Astrocyte of the cerebellum (primary cell): ENCODE measurements at regions not wholly inside any gene's neighbourhood (a gene's known extent, or its start where the extent isn't known, plus 50 kb on each side); places are given as distances from the start of the nearest gene placed in this dataset.
"Not testable (repeated sequence)": the region's sequence is repeated elsewhere in the genome, so short reads cannot be mapped to it uniquely, and the experiment has no call there.

Experiments
- DNase-seq: peaks from one replicate; pipeline ENCODE4 v3.0.0-alpha.2; 2011; ENCODE audit warnings: low read depth
- H3K4me3 ChIP-seq: 2 replicates; pipeline ENCODE4 v1.5.1; 2011; ENCODE audit warnings: mild to moderate bottlenecking, low read depth, low read length, moderate library complexity
- CTCF ChIP-seq: IDR thresholded peaks from 2 replicates; pipeline ENCODE4 v1.5.1; 2012; ENCODE audit warnings: low read length, low read depth, moderate library complexity, mild to moderate bottlenecking; ENCODE audit errors: missing control alignments
- in situ Hi-C: cut with HindIII; loops from 2 replicates; pipeline ENCODE4 v1.10.0; 2017; ENCODE audit warnings: low sequenced_read_pairs

GRCh38 chr3:59235634-59236012, 185.8 kb upstream of the CFAP20DC start:
- DNase-seq = no peak
- no peak for TF ChIP-seq CTCF
- in situ Hi-C loops = no loop called here
- H3K4me3 ChIP-seq = no peak overlapping the region

- DNase-seq = no peak
- in situ Hi-C loops = no loop called here
- H3K4me3 ChIP-seq = no peak overlapping the region
- TF ChIP-seq CTCF = no peak
Measured at GRCh38 chr3:59234884-59235633, 185.2 kb upstream of the CFAP20DC start.

- in situ Hi-C loops, DNase-seq, H3K4me3 ChIP-seq: not testable (repeated sequence)
Measured at GRCh38 chr3:59230379-59230778, 180.6 kb upstream of the CFAP20DC start.

GRCh38 chr3:59213860-59214259, 164.0 kb upstream of the CFAP20DC start:
- DNase-seq = no peak
- in situ Hi-C loops = no loop called here
- H3K4me3 ChIP-seq = no peak overlapping the region
- TF ChIP-seq CTCF = no peak

GRCh38 chr3:59212128-59212779, 162.4 kb upstream of the CFAP20DC start:
- peak; percentile 53 for TF ChIP-seq CTCF
- DNase-seq = peak; percentile 18
- in situ Hi-C loops = no loop called here
- H3K4me3 ChIP-seq = no peak overlapping the region

- in situ Hi-C loops = no loop called here
- no peak for DNase-seq
- no peak for TF ChIP-seq CTCF
- no peak overlapping the region for H3K4me3 ChIP-seq
Measured at GRCh38 chr3:59210260-59210659, 160.4 kb upstream of the CFAP20DC start.

- TF ChIP-seq CTCF = no peak
- no peak overlapping the region for H3K4me3 ChIP-seq
- DNase-seq = peak; percentile 6
- in situ Hi-C loops = loop anchor here (5.0 kb wide), 1 partner anchor 50 kb away; no protein-coding TSS in a partner anchor
Measured at GRCh38 chr3:59192473-59192872, 142.6 kb upstream of the CFAP20DC start.
